Epithelial cell of esophagus (primary cell): ENCODE measurements at regions not wholly inside any gene's neighbourhood (a gene's known extent, or its start where the extent isn't known, plus 50 kb on each side); places are given as distances from the start of the nearest gene placed in this dataset.

Source experiments
- DNase-seq: peaks from one replicate; pipeline ENCODE4 v3.0.0; 2010; ENCODE audit warnings: low read depth
- H3K4me3 ChIP-seq: 2 replicates; pipeline ENCODE4 v1.5.1; 2011; ENCODE audit warnings: mild to moderate bottlenecking, low read length, control low read depth
- CTCF ChIP-seq: IDR thresholded peaks from 2 replicates; pipeline ENCODE4 v1.5.1; 2011; ENCODE audit warnings: low read depth, mild to moderate bottlenecking, low read length, control low read depth, inconsistent platforms; ENCODE audit not compliant: insufficient read depth; ENCODE audit errors: missing control alignments

GRCh38 chr3:102081572-102082289, 232.4 kb downstream of the NFKBIZ start:
- TF ChIP-seq CTCF = no peak
- no peak for DNase-seq
- no peak overlapping the region for H3K4me3 ChIP-seq

GRCh38 chr3:102083473-102083872, 234.2 kb downstream of the NFKBIZ start:
- H3K4me3 ChIP-seq = no peak overlapping the region
- DNase-seq = no peak
- no peak for TF ChIP-seq CTCF

- DNase-seq = no peak
- no peak overlapping the region for H3K4me3 ChIP-seq
- no peak for TF ChIP-seq CTCF
Measured at GRCh38 chr3:102084006-102084405, 234.7 kb downstream of the NFKBIZ start.

- no peak for TF ChIP-seq CTCF
- no peak overlapping the region for H3K4me3 ChIP-seq
- DNase-seq = no peak
Measured at GRCh38 chr3:102084704-102085103, 235.4 kb downstream of the NFKBIZ start.

GRCh38 chr3:102085431-102086176, 236.3 kb downstream of the NFKBIZ start:
- TF ChIP-seq CTCF = no peak
- no peak for DNase-seq
- H3K4me3 ChIP-seq = no peak overlapping the region

GRCh38 chr3:102087236-102087635, 237.9 kb downstream of the NFKBIZ start:
- no peak overlapping the region for H3K4me3 ChIP-seq
- TF ChIP-seq CTCF = no peak
- no peak for DNase-seq

- no peak for TF ChIP-seq CTCF
- no peak for DNase-seq
- no peak overlapping the region for H3K4me3 ChIP-seq
Measured at GRCh38 chr3:102089239-102089638, 239.9 kb downstream of the NFKBIZ start.
